HG03064 (cell line): ENCODE measurements at regions not wholly inside any gene's neighbourhood (a gene's known extent, or its start where the extent isn't known, plus 50 kb on each side); places are given as distances from the start of the nearest gene placed in this dataset.

Experiments used
- ATAC-seq: cut with Tn5 transposase; IDR thresholded peaks from one replicate; pipeline ENCODE4 v1.9.1; 2021; ENCODE audit warnings: low read depth; ENCODE audit not compliant: unreplicated experiment

DNA sequence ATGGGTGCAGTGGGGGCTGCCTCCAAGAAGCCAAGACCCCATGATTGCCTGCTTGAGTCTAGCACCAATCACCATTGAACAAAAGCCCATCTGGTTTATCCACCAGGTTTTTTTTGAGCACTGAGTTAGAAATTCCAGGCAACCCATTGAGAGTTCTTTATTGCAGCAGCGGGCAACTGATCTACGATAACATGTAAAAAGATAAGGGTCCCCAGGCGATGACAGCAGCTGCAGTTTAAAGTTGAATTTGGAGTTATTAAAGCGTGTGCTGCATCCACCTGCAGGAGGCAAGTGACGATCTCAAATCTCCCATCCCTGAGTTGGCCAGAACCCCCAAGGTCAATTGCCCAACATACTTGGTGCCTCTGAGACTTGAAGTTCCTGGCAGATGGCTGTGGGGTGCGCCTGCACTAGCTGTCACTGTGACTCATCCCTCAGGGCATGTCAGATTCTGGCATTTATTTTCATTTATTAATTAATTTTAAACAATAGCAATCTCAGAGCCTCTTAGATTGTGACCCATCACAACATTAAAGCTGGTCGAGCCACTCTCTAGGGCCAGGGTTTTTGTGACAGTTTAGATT, 290.4 kb upstream of the SULF2 start:
- no peak for ATAC-seq

DNA sequence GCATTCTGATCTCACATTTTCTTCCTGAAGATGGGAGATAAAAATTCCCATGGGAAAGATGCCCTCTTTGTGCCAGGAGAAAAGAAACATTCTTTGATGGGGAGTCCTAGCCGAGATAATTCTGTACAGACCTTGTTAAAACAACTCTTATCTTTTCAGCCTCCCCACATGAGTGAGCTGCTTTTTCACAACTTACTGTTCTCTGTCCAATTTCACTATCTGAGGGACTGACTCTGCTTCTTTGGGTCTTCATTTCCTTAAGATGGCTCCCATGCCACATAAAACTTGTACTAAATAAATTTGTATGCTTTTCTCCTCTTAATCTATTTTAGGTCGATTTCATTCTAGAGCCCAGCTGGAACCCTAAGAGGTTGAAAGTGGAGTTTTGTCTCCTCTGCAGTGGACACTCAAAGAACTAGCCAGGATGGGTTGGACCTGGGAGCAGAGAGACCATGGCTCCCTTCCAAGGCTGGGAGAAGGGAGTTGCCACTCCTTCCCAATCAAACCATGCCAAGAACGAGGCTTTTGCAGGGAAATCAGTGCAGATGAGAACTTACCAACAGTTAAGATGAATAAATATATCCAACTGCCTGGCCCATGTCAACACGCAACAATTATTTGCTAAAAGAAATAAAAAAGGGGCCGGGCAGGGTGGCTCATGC, 285.8 kb upstream of the SULF2 start:
- no peak for ATAC-seq

DNA sequence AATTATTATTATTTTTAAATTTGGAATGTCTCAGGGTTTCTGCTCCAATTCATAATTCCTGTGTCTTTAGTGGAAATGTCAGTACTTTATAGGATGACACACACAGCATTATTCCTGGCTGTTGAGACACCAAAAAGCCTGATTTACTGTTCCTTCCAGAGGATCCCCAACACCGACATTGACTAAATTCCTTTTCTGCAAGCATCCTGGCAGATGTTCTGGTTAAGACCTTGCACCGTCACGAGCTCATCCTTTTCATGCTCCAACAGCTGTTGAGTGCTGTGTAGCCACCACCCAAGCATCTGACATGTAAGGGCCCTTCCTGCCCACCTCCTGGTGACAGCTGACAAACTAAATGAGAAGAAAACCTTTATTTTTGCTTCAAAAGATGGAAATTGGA, 284.3 kb upstream of the SULF2 start:
- ATAC-seq = no peak

DNA sequence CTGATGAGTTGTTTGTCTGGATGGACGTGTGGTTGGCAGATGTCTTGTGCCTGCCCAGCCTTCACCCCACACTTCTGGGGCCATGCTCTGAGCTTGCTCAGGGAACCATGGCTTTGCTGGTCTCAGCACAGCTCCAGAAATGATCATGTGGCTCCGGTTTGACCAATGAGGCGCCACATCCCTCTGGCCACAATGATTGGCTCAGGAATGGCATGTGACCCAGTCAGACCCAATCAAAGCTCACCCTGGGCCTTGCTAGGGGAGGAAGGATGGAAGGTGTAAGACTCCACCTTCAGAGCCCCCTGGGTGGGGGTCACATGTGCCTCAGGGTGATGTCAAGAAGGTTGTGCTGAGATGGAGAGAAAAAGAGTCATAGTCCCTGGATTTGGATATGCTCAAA, 281.6 kb upstream of the SULF2 start:
- ATAC-seq = no peak

DNA sequence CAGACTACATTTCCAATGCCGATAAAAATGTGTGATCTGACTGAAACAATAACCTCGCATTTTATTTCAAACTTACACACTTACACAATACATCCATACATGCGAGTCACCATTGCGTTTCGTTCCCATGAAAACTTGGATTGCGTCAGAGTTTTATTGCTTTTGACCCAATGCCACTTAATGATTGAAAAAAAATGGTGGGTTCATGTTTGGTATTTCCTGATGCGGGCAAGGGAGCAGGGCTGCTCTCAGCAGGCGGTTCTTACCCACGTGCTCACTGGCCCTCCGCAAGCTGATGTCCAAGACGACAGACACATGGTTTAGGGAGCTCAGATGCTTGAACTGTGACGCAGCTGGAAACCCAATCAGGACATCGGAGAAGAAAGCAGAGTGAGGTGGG, 281.0 kb upstream of the SULF2 start:
- ATAC-seq = no peak

DNA sequence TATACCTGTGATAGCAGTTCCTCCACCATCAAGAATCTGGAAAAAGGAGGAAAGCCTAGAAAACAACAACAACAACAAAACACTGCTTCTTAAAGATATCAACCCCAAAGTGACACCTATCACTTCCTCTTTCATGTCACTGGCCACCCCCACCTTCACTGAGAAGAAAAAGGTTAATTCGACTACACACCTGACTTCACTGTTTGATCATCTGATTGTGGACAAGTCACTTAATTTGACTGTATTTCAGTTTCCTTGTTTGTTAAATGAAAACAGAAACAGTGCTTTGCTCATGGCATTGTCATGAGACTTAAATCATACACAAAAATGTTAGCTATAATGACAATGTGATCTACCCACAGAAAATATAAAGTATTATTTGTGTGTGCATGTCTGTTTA, 280.6 kb upstream of the SULF2 start:
- ATAC-seq = no peak

DNA sequence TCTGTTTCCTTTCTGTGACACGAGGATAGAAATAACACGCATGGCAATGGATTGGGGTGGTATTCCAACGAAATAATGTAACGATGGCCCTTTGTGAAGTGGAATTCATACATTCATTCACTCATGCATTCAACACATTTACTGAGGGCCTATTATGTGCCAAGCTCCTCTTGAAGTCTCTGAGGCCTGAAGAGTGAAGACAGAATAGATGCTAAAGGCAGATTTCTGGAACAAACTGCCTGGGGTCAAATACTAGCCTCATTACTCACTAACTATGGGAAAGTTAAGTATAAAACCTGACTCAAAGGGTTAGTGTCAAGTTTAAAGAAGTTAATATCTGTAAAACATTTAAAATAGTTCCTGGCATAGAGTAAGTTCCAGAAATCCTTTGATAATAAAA, 279.6 kb upstream of the SULF2 start:
- no peak for ATAC-seq

DNA sequence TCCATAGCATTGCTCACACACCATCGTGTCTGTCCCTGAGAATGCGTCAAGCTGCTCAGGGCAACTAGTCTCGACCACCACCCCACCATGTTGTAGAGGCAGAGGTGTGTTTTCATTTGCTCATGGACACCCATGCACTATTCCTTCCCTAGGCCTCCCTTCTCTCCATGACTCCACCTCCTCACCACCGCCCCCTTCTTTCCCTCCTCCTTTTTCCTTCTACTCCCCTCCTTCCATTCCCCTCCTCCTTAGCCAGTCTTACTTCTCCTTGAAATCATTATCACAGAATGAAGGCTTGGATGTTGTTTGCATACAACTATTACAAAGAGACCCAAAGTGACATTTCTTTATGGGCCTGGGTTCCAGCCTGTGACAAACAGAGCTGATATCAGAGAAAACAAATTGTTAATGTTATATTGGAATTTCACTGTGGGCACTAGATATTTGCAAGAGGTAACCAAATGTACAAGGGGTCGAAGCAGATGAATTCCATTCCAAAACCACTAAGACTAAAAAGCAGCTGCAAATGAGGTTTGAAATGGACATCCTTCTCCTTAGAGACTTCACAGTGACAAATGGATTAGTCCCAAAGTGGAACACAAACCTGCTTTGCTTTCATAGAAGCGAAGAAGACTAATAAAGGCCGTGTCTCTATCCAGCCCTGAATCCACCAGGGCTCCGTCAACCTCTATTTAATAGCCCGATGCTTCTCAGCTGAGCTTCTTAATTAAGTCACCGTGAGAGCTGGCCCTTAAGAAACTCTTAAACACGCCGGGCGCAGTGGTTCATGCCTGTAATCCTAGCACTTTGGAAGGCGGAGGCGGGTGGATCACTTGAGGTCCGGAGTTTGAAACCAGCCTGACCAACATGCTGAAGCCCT, 275.8 kb upstream of the SULF2 start:
- no peak for ATAC-seq

DNA sequence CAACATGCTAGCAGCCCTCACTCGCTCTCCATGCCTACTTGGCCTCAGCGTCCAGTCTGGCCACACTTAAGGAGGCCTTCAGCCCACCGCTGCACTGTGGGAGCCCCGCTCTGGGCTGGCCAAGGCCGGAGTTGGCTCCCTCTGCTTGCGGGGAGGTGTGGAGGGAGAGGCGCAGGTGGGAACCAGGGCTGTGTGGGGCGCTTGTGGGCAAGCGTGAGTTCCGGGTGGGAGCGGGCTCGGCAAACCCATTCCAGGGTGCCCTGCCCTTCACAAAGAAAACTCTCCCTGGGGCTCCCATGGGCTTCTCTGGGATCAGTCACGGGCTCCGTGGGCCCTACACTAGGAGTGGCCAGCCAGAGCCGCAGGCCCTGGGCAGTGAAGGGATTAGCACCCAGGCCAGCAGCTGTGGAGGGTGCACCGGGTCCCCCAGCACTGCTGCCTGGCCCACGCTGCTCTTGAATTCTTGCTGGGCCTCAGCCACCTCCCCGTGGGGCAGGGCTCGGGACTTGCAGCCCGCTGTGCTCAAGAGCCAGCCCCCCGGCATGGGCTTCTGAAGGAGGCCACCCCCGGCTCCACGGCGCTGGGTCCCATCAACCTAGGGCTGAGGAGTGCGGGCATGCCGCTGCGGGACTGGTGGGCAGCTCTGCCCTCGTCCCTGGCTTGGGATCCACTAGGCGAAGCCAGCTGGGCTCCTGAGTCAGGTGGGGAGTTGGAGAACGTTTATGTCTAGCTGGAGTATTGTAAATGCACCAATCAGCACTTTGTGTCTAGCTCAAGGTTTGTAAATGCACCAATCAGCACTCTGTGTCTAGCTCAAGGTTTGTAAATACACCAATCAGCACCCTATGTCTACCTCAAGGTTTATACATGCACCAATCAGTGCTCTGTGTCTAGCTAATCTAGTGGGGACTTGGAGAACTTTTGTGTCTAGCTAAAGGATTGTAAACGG, 273.6 kb upstream of the SULF2 start:
- ATAC-seq = no peak

DNA sequence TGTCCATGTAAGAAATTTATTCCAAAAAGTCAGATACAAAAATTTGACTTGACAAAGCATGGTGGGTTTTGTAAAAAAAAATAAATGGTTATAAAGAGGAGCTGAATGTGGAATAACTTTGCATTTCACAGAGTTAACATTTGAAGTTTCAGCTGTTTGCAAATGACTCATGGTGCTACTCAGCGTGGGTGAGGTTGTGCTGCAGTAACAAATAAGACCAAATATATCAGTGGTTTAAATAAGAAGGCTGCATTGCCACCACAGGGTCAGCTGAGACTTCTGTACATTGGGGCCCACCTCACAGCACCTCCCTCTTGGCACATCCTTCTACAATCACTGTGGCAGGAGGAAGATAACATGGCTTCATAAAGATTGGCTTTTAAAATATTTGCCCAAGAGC, 272.5 kb upstream of the SULF2 start:
- no peak for ATAC-seq

DNA sequence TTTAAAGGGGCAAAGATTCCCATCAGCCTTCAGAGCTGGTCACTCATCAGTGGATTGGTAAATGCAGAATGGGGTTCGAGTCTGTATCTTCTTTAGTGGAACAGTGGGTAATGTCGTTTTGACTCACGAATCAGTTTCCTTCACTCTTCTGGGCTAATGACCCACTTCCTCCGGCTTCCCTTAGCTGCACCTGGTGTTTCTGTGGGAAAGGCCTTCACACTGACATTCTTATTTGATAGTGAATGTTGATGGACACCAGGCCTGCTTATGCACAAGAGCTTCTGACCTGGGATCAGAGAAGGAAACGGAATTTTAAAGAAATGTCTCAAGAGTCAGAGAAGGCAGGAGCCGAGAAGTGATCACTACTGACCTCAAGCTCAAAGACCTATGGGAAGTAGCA, 272.0 kb upstream of the SULF2 start:
- ATAC-seq = no peak

DNA sequence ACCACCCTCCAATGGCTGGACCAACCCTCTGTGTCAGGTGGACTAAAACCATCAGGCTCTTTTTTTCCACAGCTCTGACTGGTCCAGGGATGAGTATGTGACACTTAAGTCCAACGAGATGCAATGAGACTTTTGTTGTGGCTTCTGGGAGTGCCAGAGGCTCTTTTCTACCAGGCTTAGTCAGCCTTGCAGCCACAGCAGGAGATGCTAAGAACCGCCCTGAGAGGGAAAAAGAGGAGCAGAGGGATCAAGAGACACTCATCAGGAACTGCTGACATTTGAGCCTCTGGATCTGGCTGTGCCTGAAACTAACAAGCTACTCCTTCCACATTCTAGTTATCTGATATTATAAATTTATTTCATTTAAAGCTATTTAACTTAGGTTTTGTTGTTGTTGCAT, 270.9 kb upstream of the SULF2 start:
- no peak for ATAC-seq

DNA sequence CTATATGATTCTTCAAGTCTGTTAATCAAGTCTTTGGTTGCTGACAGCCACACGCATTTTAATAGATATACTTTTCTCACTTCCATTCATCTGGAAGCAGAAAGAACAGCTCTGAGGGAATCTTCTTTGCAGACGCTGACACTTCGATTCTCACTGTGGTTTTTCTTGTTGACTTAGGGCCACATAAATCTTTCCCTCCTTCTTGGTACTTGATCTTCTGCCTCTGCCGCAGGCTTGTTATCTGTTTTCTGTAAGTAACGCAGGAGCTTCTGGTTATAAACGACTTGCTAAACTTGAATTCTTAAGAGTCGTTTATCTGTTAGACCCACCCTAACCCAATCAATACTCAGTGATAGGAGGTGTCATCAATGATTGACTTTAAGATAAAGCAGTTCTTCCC, 268.8 kb upstream of the SULF2 start:
- no peak for ATAC-seq

DNA sequence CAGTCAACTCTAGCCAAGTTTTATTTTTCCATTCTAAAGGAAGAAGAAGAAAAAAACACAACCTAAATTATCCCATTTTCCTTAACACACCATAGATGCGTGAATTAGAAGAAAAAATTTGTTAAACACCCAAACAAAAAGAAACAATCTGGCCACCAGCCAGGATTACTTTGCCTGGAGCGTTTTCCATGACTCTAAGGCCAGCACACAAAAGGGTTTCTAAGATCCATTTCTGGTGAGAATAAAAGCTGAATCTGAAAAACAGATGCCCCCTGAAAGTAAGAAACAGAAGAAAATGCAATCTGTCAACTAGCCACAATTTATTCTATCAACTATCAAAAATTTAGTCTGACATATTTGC, 267.2 kb upstream of the SULF2 start:
- no peak for ATAC-seq

DNA sequence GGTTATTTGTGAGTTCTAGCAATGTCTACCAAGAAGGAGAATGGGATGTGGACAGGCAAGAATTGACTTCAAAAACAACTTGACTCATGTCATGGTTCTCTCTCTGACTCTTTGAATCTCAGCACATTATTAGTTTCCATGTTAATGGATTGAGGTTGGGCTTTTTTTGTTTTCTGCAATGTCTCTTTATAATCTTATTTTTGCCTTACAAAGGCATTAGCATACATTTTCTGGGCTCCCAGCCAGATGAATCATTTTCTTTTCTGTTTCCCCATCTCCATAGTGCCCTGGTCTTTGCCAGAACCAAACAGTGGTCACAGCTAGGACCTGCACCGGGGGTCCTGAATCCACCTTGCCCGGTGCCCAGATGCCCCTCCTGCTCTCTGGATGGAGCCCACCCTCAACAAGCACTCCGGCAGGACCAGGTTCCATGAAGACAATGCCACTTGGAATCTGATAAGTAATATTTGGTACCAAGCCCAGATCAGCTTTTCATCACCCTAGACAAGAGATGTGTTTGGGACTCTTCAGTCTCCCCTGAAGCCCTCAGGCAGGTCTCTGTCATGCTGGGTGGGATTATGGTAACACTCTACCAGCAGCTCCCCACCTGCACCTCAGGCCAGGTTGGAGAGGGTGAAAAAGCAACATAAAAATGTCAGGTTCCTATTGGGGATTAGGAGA, 266.7 kb upstream of the SULF2 start:
- no peak for ATAC-seq

DNA sequence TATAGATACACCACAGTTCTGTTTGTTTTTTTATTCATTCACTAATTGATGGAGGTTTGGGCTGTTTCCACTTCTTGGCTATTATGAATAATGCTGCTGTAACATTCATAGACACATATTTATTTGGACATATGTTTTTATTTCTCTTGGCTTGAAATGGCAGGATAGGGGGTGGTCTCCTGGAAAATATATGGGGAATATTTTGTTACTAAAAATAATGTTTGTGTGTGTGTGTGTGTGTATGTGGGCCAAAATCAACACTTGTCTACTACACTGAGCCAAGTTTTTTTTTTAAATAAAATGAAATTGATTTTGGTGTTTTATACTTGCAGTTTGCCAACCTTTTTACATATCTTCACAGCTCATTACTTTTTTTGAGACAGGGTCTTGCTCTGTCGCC, 264.4 kb upstream of the SULF2 start:
- no peak for ATAC-seq

DNA sequence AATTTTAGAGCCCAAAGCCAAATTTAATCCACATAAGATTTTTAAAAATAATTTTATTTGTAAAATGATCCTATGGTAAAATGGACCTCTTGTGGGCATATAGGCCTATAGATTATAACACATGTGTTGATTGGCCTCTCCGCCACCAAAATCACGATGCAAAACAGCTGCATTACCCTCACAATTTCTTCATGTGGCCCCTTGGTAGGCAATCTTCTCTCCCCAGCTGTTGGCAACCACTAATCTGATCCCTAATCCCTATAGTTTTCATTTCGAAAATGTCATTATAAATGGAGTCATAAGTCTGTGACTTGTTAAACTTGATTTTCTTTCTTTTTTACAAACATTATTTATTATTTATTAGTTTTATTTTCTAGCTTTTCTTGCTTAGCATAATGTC, 263.9 kb upstream of the SULF2 start:
- ATAC-seq = no peak

DNA sequence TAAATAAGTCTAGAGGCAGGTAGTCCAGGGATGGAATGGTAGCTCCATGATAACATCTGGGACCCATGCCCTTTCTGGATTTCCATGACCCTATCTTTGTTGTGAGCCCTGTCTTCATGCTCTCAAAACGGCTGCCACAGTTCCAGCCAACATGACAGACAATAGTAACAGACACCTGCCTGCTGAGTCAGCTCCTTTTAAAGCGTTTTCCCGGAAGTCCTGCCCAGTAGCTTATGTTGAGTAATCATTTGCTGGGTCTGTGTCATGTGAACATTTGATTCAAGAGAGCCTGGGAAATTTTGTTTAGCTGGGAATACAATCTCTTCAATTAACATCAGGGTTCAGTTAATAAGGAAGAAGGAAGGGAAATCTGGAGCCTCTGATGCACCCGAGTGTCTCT, 262.2 kb upstream of the SULF2 start:
- ATAC-seq = no peak

DNA sequence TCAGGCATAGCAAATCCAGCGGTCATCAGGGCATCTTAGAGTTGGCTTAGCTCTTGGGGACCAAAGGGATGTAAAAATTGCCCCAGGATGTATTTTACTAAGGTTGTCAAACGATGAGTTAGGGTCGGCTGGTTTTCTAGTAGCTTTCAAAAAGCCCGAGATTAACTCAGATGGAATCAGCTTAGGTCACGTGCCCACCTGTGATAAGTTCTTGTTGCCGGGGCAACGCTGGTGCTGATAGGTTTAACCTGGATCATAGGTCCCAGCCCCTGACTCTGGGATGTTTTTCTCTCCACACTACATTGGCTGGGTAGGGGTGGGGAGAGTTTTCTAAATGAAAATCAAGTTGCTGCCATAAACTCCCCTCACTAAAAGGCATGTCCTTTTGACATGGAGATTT, 257.3 kb upstream of the SULF2 start:
- ATAC-seq = no peak

DNA sequence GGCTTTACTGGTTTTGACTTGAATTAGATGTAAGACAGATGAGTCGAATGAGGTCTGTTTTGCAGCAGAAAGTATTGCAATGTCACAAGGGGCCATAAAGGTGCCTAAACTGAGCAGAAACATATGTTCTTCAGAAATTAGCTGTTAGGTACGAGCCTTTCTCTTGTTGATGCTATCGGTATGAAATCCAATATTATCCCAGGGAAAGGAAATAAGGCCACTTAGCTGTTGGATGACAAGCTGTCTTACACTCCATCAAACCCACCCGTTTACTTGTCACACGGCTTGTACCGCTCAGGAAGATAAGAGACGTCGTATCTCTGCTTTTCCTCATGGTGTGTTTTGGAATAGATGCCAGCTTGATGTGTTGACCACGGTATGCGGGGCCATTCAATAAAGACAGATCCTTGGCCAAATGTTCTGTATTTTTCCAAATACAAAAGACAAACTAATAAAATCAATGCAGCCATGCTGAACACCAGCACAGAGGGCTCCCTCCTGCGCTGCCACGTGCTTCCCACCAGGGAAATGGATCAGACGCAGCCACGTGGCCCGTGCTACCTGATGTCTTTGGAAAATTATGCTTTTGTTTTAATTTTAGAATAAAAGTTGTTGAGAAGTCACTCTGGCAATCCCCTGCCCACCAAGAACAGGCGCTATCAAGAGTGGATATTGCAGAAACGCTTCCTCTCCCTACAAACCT, 255.9 kb upstream of the SULF2 start:
- no peak for ATAC-seq
